ENCODE measurements at regions not wholly inside any gene's neighbourhood (a gene's known extent, or its start where the extent isn't known, plus 50 kb on each side); places are given as distances from the start of the nearest gene placed in this dataset.

DNA sequence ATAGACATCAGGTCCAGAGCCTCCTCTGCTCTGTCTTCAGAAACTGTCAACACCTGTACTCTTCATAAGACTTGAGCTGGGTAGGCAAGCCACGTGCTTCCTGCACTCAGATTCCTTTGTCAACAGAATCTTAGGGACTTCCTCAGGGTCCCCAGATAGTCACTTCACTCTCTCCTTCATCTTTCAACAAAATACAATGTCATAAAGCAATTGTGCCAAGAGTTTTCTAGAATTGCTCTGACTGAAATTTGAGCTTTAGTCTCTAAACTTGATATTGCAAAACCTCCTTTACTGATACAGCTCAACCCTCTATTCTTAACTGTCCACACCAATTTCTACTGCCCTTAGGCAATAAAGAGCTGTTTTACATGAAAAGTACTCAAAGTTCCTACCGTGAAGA, 179.9 kb downstream of the IRS2 start:
- TF ChIP-seq, protein P1, sequence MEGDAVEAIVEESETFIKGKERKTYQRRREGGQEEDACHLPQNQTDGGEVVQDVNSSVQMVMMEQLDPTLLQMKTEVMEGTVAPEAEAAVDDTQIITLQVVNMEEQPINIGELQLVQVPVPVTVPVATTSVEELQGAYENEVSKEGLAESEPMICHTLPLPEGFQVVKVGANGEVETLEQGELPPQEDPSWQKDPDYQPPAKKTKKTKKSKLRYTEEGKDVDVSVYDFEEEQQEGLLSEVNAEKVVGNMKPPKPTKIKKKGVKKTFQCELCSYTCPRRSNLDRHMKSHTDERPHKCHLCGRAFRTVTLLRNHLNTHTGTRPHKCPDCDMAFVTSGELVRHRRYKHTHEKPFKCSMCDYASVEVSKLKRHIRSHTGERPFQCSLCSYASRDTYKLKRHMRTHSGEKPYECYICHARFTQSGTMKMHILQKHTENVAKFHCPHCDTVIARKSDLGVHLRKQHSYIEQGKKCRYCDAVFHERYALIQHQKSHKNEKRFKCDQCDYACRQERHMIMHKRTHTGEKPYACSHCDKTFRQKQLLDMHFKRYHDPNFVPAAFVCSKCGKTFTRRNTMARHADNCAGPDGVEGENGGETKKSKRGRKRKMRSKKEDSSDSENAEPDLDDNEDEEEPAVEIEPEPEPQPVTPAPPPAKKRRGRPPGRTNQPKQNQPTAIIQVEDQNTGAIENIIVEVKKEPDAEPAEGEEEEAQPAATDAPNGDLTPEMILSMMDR (IDR thresholded peaks at IDR 0.05): no peak
- DNase-seq (ENCODE audit: low spot score): no peak

DNA sequence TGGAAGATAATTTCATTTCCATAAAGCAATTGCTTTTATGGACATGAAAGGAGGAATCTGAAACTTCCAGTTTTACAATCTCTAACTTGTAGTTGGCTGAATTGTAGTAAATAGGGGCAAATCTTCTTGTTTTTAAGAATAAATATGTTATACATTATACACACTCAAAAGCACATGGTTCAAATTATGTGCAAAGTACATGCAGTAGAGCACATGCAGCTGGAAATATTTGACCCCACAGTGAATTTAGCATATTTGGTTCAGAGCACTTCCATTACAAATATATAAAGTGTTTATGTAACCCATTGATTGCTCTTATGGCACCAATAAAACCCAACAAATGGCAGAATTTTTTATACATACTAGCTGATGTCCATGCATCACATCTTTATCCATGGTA, 180.5 kb downstream of the IRS2 start:
- TF ChIP-seq, protein P1 (IDR thresholded peaks at IDR 0.05): no peak
- no peaks in the 10 kb centered on the region for H3K27me3 ChIP-seq
- no peaks in the 10 kb centered on the region for H3K36me3 ChIP-seq
- no peaks in the 10 kb centered on the region for H3K9me3 ChIP-seq
- H3K4me1 ChIP-seq: no peaks in the 10 kb centered on the region
- H3K27ac ChIP-seq: no peak overlapping the region
- H3K4me3 ChIP-seq: no peak overlapping the region
- no peak for DNase-seq (ENCODE audit: low spot score)

More for the DNA sequence above, 179.9 kb downstream of the IRS2 start:
- H3K4me1 ChIP-seq: no peaks in the 10 kb centered on the region
- H3K4me3 ChIP-seq: no peak overlapping the region
- H3K27me3 ChIP-seq: no peaks in the 10 kb centered on the region
- no peak overlapping the region for H3K27ac ChIP-seq
- H3K36me3 ChIP-seq: no peaks in the 10 kb centered on the region
- H3K9me3 ChIP-seq: no peaks in the 10 kb centered on the region

GRCh38 chr13:109604894-109605293, 181.5 kb downstream of the IRS2 start:
- H3K4me1 ChIP-seq: no peaks in the 10 kb centered on the region
- no peak overlapping the region for H3K4me3 ChIP-seq
- H3K27ac ChIP-seq: no peak overlapping the region
- no peak for DNase-seq (ENCODE audit: low spot score)
- no peaks in the 10 kb centered on the region for H3K9me3 ChIP-seq
- TF ChIP-seq, protein P1 (IDR thresholded peaks at IDR 0.05): no peak
- no peaks in the 10 kb centered on the region for H3K36me3 ChIP-seq
- H3K27me3 ChIP-seq: no peaks in the 10 kb centered on the region

- no peak overlapping the region for H3K27ac ChIP-seq
- H3K4me1 ChIP-seq: no peaks in the 10 kb centered on the region
- DNase-seq (ENCODE audit: low spot score): no peak
- TF ChIP-seq, protein P1 (IDR thresholded peaks at IDR 0.05): no peak
- no peaks in the 10 kb centered on the region for H3K9me3 ChIP-seq
- H3K4me3 ChIP-seq: no peak overlapping the region
- no peaks in the 10 kb centered on the region for H3K36me3 ChIP-seq
- no peaks in the 10 kb centered on the region for H3K27me3 ChIP-seq
These were observed 184.0 kb downstream of the IRS2 start for GRCh38 chr13:109602356-109602755.

- H3K36me3 ChIP-seq: no peaks in the 10 kb centered on the region
- no peaks in the 10 kb centered on the region for H3K27me3 ChIP-seq
- no peak overlapping the region for H3K27ac ChIP-seq
- H3K9me3 ChIP-seq: no peaks in the 10 kb centered on the region
- H3K4me1 ChIP-seq: no peaks in the 10 kb centered on the region
- H3K4me3 ChIP-seq: no peak overlapping the region
- TF ChIP-seq, protein P1 (IDR thresholded peaks at IDR 0.05): no peak
- no peak for DNase-seq (ENCODE audit: low spot score)
These were observed 186.3 kb downstream of the IRS2 start for GRCh38 chr13:109599901-109600657.

DNA sequence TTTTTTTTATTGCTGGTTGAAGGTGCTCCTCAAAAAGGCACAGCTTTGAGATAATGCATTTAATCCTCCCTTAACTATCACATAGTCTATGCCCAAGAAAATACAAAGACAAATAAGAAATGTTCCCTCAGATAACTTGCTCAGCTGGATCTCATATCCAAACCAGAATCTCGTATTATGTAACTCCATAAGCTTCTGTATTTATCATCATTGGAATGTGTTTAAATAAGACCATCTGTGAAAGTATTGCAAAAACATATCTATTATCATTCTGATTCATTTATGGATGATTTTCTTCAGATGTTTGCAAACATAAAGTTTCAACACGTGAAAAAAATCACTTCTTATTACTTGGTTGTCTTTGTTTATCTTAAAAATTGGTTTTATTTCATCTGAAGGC, 190.9 kb downstream of the IRS2 start:
- TF ChIP-seq, protein P1 (IDR thresholded peaks at IDR 0.05): no peak
- DNase-seq (ENCODE audit: low spot score): no peak
- no peaks in the 10 kb centered on the region for H3K36me3 ChIP-seq
- no peak overlapping the region for H3K4me3 ChIP-seq
- no peaks in the 10 kb centered on the region for H3K4me1 ChIP-seq
- H3K27ac ChIP-seq: no peak overlapping the region
- no peaks in the 10 kb centered on the region for H3K27me3 ChIP-seq
- no peaks in the 10 kb centered on the region for H3K9me3 ChIP-seq
